ENCODE measurements at regions not wholly inside any gene's neighbourhood (a gene's known extent, or its start where the extent isn't known, plus 50 kb on each side); places are given as distances from the start of the nearest gene placed in this dataset.

- Histone ChIP-seq H3K36me3 (ENCODE audit: control insufficient read depth in 2 of 2, extremely low read depth in 1 of 2, insufficient read depth in 2 of 2, low read length in 2 of 2) (no peaks in the 10 kb centered on the region), H2AFZ (ENCODE audit: low read depth, low read length) (no peak overlapping the region), H3K9me1 (replicated peaks; ENCODE audit: control insufficient read depth, extremely low read depth, insufficient read depth, low read length) (no peaks in the 10 kb centered on the region), H3K4me1 (ENCODE audit: control insufficient read depth, extremely low read depth, insufficient read depth, low read length) (no peaks in the 10 kb centered on the region), H3K9me3 (replicated peaks; ENCODE audit: control insufficient read depth, insufficient read depth, low read length) (no peaks in the 10 kb centered on the region), H3K27me3 (ENCODE audit: control insufficient read depth in 2 of 2, insufficient read depth in 2 of 2, low read length in 2 of 2) (no peaks in the 10 kb centered on the region), H3K4me3 (replicated peaks in 1 of 3; ENCODE audit: insufficient read depth in 1 of 3, low read depth in 1 of 3, low read length in 3 of 3) (no peak overlapping the region), H3K9ac (replicated peaks; ENCODE audit: extremely low read depth, insufficient read depth, low read length) (no peak overlapping the region), H4K20me1 (replicated peaks; ENCODE audit: control insufficient read depth, extremely low read depth, insufficient read depth, low read length) (no peaks in the 10 kb centered on the region), H3K79me2 (ENCODE audit: control insufficient read depth, insufficient read depth, low read length) (no peaks in the 10 kb centered on the region), H3K27ac (ENCODE audit: insufficient read depth, low read depth, low read length) (no peak overlapping the region), H3K4me2 (ENCODE audit: insufficient read depth, low read length) (no peak overlapping the region)
- ChIA-PET CTCF (no interaction called here), POLR2A (no interaction called here)
- TF ChIP-seq POLR2A (IDR thresholded peaks at IDR 0.05; ENCODE audit: low read depth, low read length) (no peak), POLR2AphosphoS5 (IDR thresholded peaks at IDR 0.05; ENCODE audit: insufficient read depth, low read depth, low read length) (no peak)
- no peak for DNase-seq (ENCODE audit: low read depth, low spot score)
- dilution Hi-C loops (cut with MboI; ENCODE audit: extremely low pct_ligation_motif_present, low sequenced_read_pairs) (no loop called here), intact Hi-C loops (cut with micrococcal nuclease) (no loop called here)
- no peak for FAIRE-seq
- no TSS peak for BruUV-seq (replicated peaks)
Observed at GRCh38 chr9:1495282-1496030, 445.3 kb downstream of the DMRT2 start.

- H3K4me2 ChIP-seq (ENCODE audit: insufficient read depth, low read length), result no peak overlapping the region
- TF ChIP-seq MAX (IDR thresholded peaks at IDR 0.05; ENCODE audit: insufficient read depth, insufficient read length) (no peak), MYC (IDR thresholded peaks at IDR 0.05; ENCODE audit: low read depth, low read length) (no peak), JUN (IDR thresholded peaks at IDR 0.05; ENCODE audit: borderline replicate concordance, insufficient read depth, insufficient read length, low read depth) (no peak), FOS (IDR thresholded peaks at IDR 0.05; ENCODE audit: borderline replicate concordance, insufficient read depth, low read length) (no peak), EZH2 (IDR thresholded peaks at IDR 0.05; ENCODE audit: borderline replicate concordance, low read depth, low read length, severe bottlenecking) (no peak), POLR2AphosphoS5 (IDR thresholded peaks at IDR 0.05; ENCODE audit: insufficient read depth, low read depth, low read length) (no peak), CTCF (IDR thresholded peaks at IDR 0.05; ENCODE audit: extremely low read depth in 1 of 2, insufficient read depth in 1 of 2, low read depth in 1 of 2, low read length in 2 of 2) (no peak), POLR2A (IDR thresholded peaks at IDR 0.05; ENCODE audit: low read depth, low read length) (no peak), GATA2 (IDR thresholded peaks at IDR 0.05; ENCODE audit: insufficient read depth, insufficient read length, low read depth, low read length) (no peak)
- no peak overlapping the region for H3K4me3 ChIP-seq (replicated peaks in 1 of 3; ENCODE audit: insufficient read depth in 1 of 3, low read depth in 1 of 3, low read length in 3 of 3)
- H3K9me1 ChIP-seq (replicated peaks; ENCODE audit: control insufficient read depth, extremely low read depth, insufficient read depth, low read length), result no peaks in the 10 kb centered on the region
- H3K27ac ChIP-seq (ENCODE audit: insufficient read depth, low read depth, low read length), result no peak overlapping the region
- no TSS peak for BruUV-seq (replicated peaks)
- H4K20me1 ChIP-seq (replicated peaks; ENCODE audit: control insufficient read depth, extremely low read depth, insufficient read depth, low read length), result no peaks in the 10 kb centered on the region
- H3K27me3 ChIP-seq (ENCODE audit: control insufficient read depth in 2 of 2, insufficient read depth in 2 of 2, low read length in 2 of 2), result no peaks in the 10 kb centered on the region
- H2AFZ ChIP-seq (ENCODE audit: low read depth, low read length), result no peak overlapping the region
- ChIA-PET POLR2A (no interaction called here), CTCF (no interaction called here)
- peaks cover 2% of the 10 kb centered on the region for H3K9me3 ChIP-seq (replicated peaks; ENCODE audit: control insufficient read depth, insufficient read depth, low read length)
- intact Hi-C loops (cut with micrococcal nuclease), result no loop called here
- dilution Hi-C loops (cut with MboI; ENCODE audit: extremely low pct_ligation_motif_present, low sequenced_read_pairs), result no loop called here
- H3K4me1 ChIP-seq (ENCODE audit: control insufficient read depth, extremely low read depth, insufficient read depth, low read length), result no peaks in the 10 kb centered on the region
- no peaks in the 10 kb centered on the region for H3K79me2 ChIP-seq (ENCODE audit: control insufficient read depth, insufficient read depth, low read length)
- DNase-seq (ENCODE audit: low read depth, low spot score), result no peak
- H3K36me3 ChIP-seq (ENCODE audit: control insufficient read depth in 2 of 2, extremely low read depth in 1 of 2, insufficient read depth in 2 of 2, low read length in 2 of 2), result no peaks in the 10 kb centered on the region
- FAIRE-seq, result no peak
- H3K9ac ChIP-seq (replicated peaks; ENCODE audit: extremely low read depth, insufficient read depth, low read length), result no peak overlapping the region
Observed at GRCh38 chr9:1505489-1505888, 455.3 kb downstream of the DMRT2 start.

All from endothelial cell of umbilical vein (primary cell).